SKM-1 treated with dmso at 0.1 percent for 144 hours (cell line): ENCODE measurements at regions not wholly inside any gene's neighbourhood (a gene's known extent, or its start where the extent isn't known, plus 50 kb on each side); places are given as distances from the start of the nearest gene placed in this dataset.
"Not testable (repeated sequence)": the region's sequence is repeated elsewhere in the genome, so short reads cannot be mapped to it uniquely, and the experiment has no call there.

Experiments
- DNase-seq: peaks from one replicate; lab custom pipeline; 2025; ENCODE audit not compliant: unreplicated experiment; lab: John Stamatoyannopoulos, UW

GRCh38 chr6:159527351-159527750 is 165.7 kb downstream of the SOD2 start:
- no peak for DNase-seq

GRCh38 chr6:159525445-159526025 is 167.5 kb downstream of the SOD2 start:
- DNase-seq, result no peak

DNA sequence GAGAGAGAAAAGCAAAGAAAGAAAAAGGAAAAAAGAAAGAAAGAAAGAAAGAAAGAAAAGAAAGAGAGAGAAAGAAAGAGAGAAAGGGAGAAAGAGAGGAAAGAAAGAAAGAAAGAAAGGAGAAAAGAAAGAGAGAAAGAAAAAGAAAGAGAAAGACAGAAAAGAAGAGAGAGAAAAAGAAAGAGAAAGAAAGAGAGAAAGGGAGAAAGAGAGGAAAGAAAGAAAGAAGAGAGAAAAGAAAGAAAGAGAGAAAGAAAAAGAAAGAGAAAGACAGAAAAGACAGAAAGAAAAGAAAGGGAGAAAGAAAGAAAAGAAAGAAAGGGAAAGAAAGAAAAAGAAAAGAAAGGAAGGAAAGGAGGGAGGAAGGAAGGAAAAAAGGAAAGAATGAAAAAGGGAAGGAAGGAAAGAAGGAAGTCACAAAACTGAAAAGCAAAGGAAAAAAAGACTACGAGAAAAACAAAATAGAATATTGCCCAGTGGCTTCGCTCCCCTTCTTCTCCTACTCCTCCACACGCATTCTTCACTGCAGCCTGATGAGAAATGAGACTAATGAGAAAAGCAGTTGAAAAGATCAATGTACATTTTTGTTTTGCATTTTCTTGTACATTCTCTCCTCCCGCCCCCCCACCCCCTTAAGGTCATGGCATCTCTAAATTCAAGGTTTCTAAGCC is 170.0 kb downstream of the SOD2 start:
- DNase-seq, result no peak

DNA sequence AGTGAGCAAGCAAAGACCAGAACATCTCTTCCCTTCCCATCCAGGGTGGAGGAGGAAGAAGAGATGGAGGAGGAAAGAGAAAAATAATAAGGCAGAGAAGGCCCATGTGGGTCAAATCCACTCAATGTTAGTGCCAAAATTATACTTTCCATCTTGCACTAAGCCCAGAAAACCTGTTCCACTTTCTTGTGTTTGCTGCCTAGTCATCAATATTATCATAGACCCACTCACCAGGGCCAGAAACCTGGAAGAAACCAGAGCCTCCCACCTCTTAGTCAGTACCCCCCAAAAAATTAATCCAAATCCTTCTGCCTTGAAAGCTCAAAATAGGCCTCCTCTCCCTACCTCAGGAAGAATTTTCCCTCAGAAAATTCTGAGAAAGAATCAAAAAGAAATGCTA is 171.1 kb downstream of the SOD2 start:
- DNase-seq, result no peak

- no peak for DNase-seq
Measured at GRCh38 chr6:159520002-159520401, 173.0 kb downstream of the SOD2 start.

DNA sequence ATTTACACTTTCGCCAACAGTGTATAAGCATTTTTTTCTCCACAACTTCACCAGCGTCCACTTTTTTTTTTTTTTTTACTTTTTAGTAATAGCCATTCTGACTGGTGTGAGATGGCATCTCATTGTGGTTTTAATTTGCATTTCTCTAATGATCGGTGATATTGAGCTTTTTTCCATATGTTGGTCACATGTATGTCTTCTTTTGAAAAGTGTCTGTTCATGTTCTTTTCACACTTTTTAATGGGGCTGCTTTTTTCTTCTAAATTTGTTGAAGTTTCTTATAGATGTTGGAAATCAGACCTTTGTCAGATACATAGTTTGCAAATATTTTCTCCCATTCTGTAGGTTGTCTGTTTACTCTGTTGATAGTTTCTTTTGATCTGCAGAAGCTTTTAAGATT is 177.2 kb downstream of the SOD2 start:
- not testable (repeated sequence) for DNase-seq

DNA sequence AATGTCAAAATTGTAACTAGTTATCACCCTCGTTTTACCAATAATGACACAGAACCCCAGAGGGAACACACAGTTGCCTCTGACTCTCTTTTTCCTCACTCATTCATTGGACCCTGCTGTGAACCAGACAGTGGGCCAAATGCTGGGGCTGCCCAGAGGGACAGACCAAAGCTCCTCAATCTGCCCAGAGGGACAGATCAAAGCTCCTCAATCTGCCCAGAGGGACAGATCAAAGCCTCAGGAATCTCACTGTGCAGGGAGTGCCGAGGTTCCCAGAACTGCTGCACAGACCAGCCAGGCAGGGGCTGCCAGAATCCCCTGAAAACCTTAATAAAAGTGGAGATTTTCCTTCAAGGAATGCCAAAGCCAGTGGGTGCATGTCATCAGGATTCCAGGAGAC is 179.1 kb downstream of the SOD2 start:
- no peak for DNase-seq

DNA sequence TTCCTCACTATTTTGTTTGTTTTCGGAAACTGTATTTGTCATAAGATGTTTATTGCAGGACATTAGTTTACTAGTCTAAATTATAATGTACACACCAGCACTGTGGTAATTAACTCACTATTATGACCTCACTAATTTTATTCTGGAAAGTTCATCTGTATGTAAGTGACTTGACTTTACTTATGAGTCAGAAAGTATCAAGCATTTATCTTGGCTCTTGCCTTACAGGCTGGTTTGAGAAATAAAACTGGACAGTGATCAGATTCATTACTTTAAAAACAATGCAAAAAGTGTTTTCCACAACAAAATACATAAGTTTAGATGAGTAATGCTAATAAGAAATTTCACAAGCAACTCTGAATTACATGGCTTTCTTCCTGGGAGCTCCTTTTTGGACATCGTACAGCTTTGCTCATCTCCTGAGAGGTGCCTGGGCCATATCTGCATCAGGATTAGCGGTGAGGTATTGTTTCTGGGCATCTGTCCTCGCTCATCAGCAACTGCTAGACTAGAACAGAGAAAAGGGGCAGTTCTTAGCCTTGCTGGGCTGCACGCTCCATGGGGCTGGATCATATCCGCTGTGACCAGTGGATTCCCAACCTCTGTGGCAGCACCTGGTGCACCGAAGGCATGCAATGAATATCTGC is 179.8 kb downstream of the SOD2 start:
- no peak for DNase-seq

DNA sequence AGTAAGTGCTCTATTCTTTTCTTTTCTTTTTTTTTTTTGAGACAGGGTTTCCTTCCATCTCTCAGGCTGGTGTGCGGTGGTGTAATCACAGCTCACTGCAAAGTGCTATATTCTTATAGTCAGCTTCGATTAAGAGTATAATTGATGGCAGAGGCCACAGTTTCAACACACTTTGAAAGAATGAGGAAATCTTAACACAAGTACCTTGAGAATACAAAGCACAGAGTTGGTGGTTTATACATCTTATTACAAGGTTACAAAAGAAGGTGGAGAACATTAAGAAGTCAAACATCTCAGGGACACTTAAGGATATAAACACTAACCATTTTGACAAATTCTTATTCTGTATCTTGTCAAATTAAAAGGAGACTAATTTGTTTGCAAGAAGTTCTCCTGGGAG is 180.5 kb downstream of the SOD2 start:
- DNase-seq, result no peak

DNA sequence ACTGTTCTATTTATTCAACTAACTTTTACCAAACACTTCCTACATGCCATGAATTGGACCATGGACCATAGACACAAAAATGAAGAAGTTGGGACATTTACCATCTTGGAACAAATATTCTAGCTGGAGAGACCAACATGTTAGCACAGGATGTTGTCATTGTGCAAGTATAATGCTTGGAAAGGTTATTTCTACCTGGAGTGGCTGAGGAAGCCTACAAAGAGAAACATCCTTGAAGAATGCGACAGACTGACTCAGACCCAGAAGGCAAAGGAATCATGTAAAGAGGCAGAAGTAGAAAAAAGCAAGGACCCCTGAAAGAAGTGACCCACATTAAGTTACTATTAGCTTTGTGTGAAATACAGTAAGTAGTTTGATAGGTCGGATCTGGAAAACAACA is 180.9 kb downstream of the SOD2 start:
- no peak for DNase-seq

- DNase-seq, result no peak
Measured at GRCh38 chr6:159510141-159510540, 182.9 kb downstream of the SOD2 start.

DNA sequence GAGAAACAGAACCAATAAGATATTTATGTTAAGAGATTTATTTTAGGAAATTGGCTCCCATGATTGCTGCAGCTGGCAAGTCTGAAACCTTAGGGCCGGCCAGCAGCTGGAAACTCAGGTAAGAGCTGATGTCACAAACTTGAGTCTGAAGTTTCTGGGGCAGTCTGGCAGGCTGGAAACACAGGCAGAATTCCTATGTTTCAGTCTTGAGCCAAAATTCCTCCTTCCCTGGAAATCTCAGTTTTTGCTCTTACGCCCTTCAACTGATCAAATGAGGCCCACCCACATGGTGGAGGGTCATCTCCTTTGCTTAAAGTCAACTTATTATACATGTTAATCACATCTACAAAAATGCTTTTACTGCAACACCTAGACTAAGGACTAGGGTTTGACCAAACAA is 184.1 kb downstream of the SOD2 start:
- DNase-seq, result no peak

- DNase-seq, result no peak
Measured at GRCh38 chr6:159506048-159506447, 187.0 kb downstream of the SOD2 start.

DNA sequence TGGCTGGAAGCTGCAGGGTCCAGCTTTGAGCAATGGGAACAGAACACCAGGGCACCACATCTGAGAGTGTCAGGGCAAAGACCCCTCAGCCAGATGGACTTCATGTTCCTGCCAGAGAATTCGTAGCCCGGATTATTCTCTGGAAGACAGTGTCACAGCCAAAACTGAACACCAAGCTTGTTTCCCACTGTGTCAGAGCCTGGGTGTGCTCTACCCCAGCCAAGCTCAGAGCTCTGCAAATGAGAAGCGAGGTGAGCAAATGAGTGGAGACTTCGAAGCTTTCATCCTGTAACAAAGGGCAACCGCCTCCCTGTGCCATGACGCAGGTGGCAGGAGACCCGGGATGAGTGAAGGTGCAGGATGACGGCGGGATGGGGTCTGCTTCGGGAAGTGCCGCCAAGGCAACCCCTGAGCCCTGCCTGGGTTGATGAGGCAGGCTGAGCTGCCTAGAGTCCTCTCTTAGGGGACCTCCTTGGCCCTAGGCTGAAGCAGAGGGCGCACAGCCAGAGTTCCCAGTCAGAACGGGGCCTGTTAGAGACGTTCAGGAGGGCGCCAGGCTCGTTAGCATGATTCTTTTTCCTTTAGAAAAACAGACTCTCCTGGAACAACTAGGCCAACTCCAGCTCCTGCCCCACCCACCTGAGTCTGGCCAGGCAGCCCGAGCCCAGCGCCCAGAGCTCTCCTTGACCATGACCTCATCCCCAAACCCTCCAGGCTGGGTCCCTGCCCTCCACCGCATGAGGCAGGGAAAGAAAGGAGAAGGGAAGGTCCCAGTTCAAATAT is 187.7 kb downstream of the SOD2 start:
- no peak for DNase-seq

- DNase-seq, result no peak
Measured at GRCh38 chr6:159501558-159501957, 191.5 kb downstream of the SOD2 start.

DNA sequence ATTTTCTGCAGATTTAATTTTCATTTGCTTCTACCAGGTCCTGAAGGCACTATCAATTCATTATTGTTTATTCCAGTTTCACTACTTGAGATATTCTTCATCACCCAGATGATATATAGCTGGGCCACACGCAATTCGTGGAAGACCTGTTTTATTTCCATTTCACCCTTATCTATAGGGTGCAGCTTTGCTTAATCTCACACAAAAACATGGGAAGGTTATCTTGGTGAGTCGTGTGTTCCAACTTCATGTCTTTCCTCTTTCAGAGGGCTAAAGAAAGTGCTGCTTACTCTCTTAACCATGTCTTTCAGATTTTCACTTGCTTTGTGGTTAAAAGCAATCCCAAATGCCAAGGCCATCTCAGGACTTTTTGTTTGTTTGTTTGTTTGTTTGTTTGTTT is 194.0 kb downstream of the SOD2 start:
- DNase-seq, result no peak

GRCh38 chr6:159494586-159494972 is 198.5 kb downstream of the SOD2 start:
- no peak for DNase-seq

GRCh38 chr6:159493898-159494585 is 199.0 kb downstream of the SOD2 start:
- no peak for DNase-seq

- DNase-seq, result no peak
Measured at GRCh38 chr6:159493231-159493897, 199.7 kb downstream of the SOD2 start.

GRCh38 chr6:159490298-159490937 is 202.6 kb downstream of the SOD2 start:
- DNase-seq, result no peak
